Upper lobe of left lung (tissue), 4 donors: ENCODE measurements at regions not wholly inside any gene's neighbourhood (a gene's known extent, or its start where the extent isn't known, plus 50 kb on each side); places are given as distances from the start of the nearest gene placed in this dataset.

Source experiments
- CTCF ChIP-seq, 6 experiments: fragments of 450-650 bp in 4 of 6; fragments of 200-600 bp in 2 of 6; sonication (generic) in 2 of 6; IDR thresholded peaks; one replicate each; pipeline ENCODE4 v1.5.1; 2016 to 2019; ENCODE audit warnings: antibody characterized with exemption in 6 of 6
- POLR2A ChIP-seq, 4 donors: fragments of 450-650 bp; IDR thresholded peaks; one replicate each; pipeline ENCODE4 v1.5.1; 2016 to 2017; ENCODE audit warnings: antibody characterized with exemption in 4 of 4, mild to moderate bottlenecking in 2 of 4

- TF ChIP-seq CTCF (IDR thresholded peaks at IDR 0.05) (no peak), POLR2A (IDR thresholded peaks at IDR 0.05) (no peak)
These were observed 133.8 kb upstream of the UBQLN2 start for GRCh38 chrX:56429581-56429980.
